ENCODE measurements at regions not wholly inside any gene's neighbourhood (a gene's known extent, or its start where the extent isn't known, plus 50 kb on each side); places are given as distances from the start of the nearest gene placed in this dataset.

GRCh38 chr2:236982693-236983455 is 102.8 kb upstream of the COPS8 start:
- DNase-seq (no peak), ATAC-seq (ENCODE audit: insufficient read depth, low FRiP score) (no peak)
- no peak overlapping the region for H3K9ac ChIP-seq (ENCODE audit: insufficient read depth in 1 of 2, low read length in 2 of 2)
- H3K27ac ChIP-seq (ENCODE audit: low read depth in 1 of 2, low read length in 1 of 2), result no peak overlapping the region
- H3K4me3 ChIP-seq, result no peak overlapping the region
- TF ChIP-seq CTCF (IDR thresholded peaks at IDR 0.05; ENCODE audit: control extremely low read depth, extremely low read depth), result no peak
- peaks cover 0 to 3% (median under 1%) of the 10 kb centered on the region in 5 donors for H3K4me1 ChIP-seq (ENCODE audit: control insufficient read depth in 5 of 5, insufficient read depth in 5 of 5, low read length in 5 of 5)
- 94 to 98% methylated on average over 3 of the region's 3 CpGs for WGBS, 2 donors
- no peaks in the 10 kb centered on the region for H3K27me3 ChIP-seq (ENCODE audit: control insufficient read depth in 3 of 3, insufficient read depth in 3 of 3, low read length in 2 of 3)
- no peaks in the 10 kb centered on the region for H3K36me3 ChIP-seq (ENCODE audit: control insufficient read depth in 4 of 4, insufficient read depth in 4 of 4, low read length in 4 of 4)
- peaks cover 0 to 7% (median 4%) of the 10 kb centered on the region in 4 donors for H3K9me3 ChIP-seq (ENCODE audit: control insufficient read depth in 4 of 4, insufficient read depth in 3 of 4, low read length in 3 of 4)

GRCh38 chr2:236984046-236984445 is 101.6 kb upstream of the COPS8 start:
- no peak for TF ChIP-seq CTCF (IDR thresholded peaks at IDR 0.05; ENCODE audit: control extremely low read depth, extremely low read depth)
- no peak overlapping the region for H3K27ac ChIP-seq (ENCODE audit: low read depth in 1 of 2, low read length in 1 of 2)
- WGBS, 2 donors, result 67 to 73% methylated on average over 1 of the region's 1 CpG
- H3K4me3 ChIP-seq, result no peak overlapping the region
- no peak for ATAC-seq (ENCODE audit: insufficient read depth, low FRiP score)
- H3K36me3 ChIP-seq (ENCODE audit: control insufficient read depth in 4 of 4, insufficient read depth in 4 of 4, low read length in 4 of 4), result no peaks in the 10 kb centered on the region
- H3K9ac ChIP-seq (ENCODE audit: insufficient read depth in 1 of 2, low read length in 2 of 2), result no peak overlapping the region
- peaks cover 0 to 7% (median 4%) of the 10 kb centered on the region in 4 donors for H3K9me3 ChIP-seq (ENCODE audit: control insufficient read depth in 4 of 4, insufficient read depth in 3 of 4, low read length in 3 of 4)
- no peaks in the 10 kb centered on the region for H3K27me3 ChIP-seq (ENCODE audit: control insufficient read depth in 3 of 3, insufficient read depth in 3 of 3, low read length in 2 of 3)
- no peak for DNase-seq
- H3K4me1 ChIP-seq (ENCODE audit: control insufficient read depth in 5 of 5, insufficient read depth in 5 of 5, low read length in 5 of 5), result peaks cover 0 to 9% (median 8%) of the 10 kb centered on the region in 5 donors

GRCh38 chr2:236985761-236986339 is 99.8 kb upstream of the COPS8 start:
- no peak for TF ChIP-seq CTCF (IDR thresholded peaks at IDR 0.05; ENCODE audit: control extremely low read depth, extremely low read depth)
- ATAC-seq (ENCODE audit: insufficient read depth, low FRiP score), result no peak
- Histone ChIP-seq H3K9ac (ENCODE audit: insufficient read depth in 1 of 2, low read length in 2 of 2) (no peak overlapping the region), H3K36me3 (ENCODE audit: control insufficient read depth in 4 of 4, insufficient read depth in 4 of 4, low read length in 4 of 4) (no peaks in the 10 kb centered on the region), H3K9me3 (ENCODE audit: control insufficient read depth in 4 of 4, insufficient read depth in 3 of 4, low read length in 3 of 4) (peaks cover 0 to 7% (median 4%) of the 10 kb centered on the region in 4 donors), H3K27ac (ENCODE audit: low read depth in 1 of 2, low read length in 1 of 2) (no peak overlapping the region), H3K4me1 (ENCODE audit: control insufficient read depth in 5 of 5, insufficient read depth in 5 of 5, low read length in 5 of 5) (peaks cover 0 to 21% (median 10%) of the 10 kb centered on the region in 5 donors), H3K4me3 (no peak overlapping the region), H3K27me3 (ENCODE audit: control insufficient read depth in 3 of 3, insufficient read depth in 3 of 3, low read length in 2 of 3) (no peaks in the 10 kb centered on the region)
- WGBS, 2 donors, result 77 to 87% methylated on average over 7 of the region's 7 CpGs
- no peak for DNase-seq
